ENCODE measurements at regions not wholly inside any gene's neighbourhood (a gene's known extent, or its start where the extent isn't known, plus 50 kb on each side); places are given as distances from the start of the nearest gene placed in this dataset.

- ATAC-seq (no peak), FAIRE-seq (no peak), DNase-seq (ENCODE audit: low read depth in 1 of 2, low spot score in 1 of 2) (no peak)
- POLR2A ChIA-PET = no interaction called here
- TF ChIP-seq HDAC2 (IDR thresholded peaks at IDR 0.05) (no peak), ZFP36 (IDR thresholded peaks at IDR 0.05; ENCODE audit: borderline replicate concordance, partially characterized antibody) (no peak), POLR2A (IDR thresholded peaks at IDR 0.05; ENCODE audit: low read length) (no peak), EP300 (IDR thresholded peaks at IDR 0.05) (no peak), SREBF2 (IDR thresholded peaks at IDR 0.05) (no peak), MAFK (IDR thresholded peaks at IDR 0.05; ENCODE audit: partially characterized antibody) (no peak), MAZ (IDR thresholded peaks at IDR 0.05; ENCODE audit: borderline replicate concordance, low read depth, low read length) (no peak), CHD4 (IDR thresholded peaks at IDR 0.05; ENCODE audit: borderline replicate concordance) (no peak), MYC (IDR thresholded peaks at IDR 0.05; ENCODE audit: borderline replicate concordance, low read length) (no peak), KDM1A (IDR thresholded peaks at IDR 0.05; ENCODE audit: low read depth) (no peak), NPAS2 (CRISPR knock-in tag; IDR thresholded peaks at IDR 0.05; ENCODE audit: borderline replicate concordance) (no peak), TFCP2L1 (CRISPR knock-in tag; IDR thresholded peaks at IDR 0.05) (no peak)
- Histone ChIP-seq H3K4me2 (no peak overlapping the region), H3K9me3 (no peaks in the 10 kb centered on the region; the same call in 2 of the 3 replicates), H3K27ac (no peak overlapping the region), H3K4me3 (no peak overlapping the region), H3K4me1 (no peaks in the 10 kb centered on the region)
- CTCF ChIA-PET = no interaction called here
- WGBS (ENCODE audit: missing lambda C conversion rate) = 32% methylated on average over 1 of the region's 1 CpG
These were observed 540.0 kb downstream of the RERGL start for GRCh38 chr12:17550011-17550410.

- no peak overlapping the region for H3K27ac ChIP-seq
- H3K4me1 ChIP-seq = no peaks in the 10 kb centered on the region
- H3K4me3 ChIP-seq = no peak overlapping the region
- FAIRE-seq (no peak), DNase-seq (ENCODE audit: low read depth in 1 of 2, low spot score in 1 of 2) (no peak), ATAC-seq (no peak)
- 0 out of 3 replicates have a peak, but pooled peaks cover 6% of the 10 kb centered on the region for H3K9me3 ChIP-seq
- H3K4me2 ChIP-seq = no peak overlapping the region
- TF ChIP-seq MAFK (IDR thresholded peaks at IDR 0.05; ENCODE audit: partially characterized antibody) (no peak), ZSCAN20 (CRISPR knock-in tag; IDR thresholded peaks at IDR 0.05) (no peak), ELK1 (IDR thresholded peaks at IDR 0.05; ENCODE audit: low read depth, low read length) (no peak), FOXS1 (CRISPR knock-in tag; IDR thresholded peaks at IDR 0.05) (no peak), EHMT2 (IDR thresholded peaks at IDR 0.05; ENCODE audit: low read depth) (no peak), CHD4 (IDR thresholded peaks at IDR 0.05; ENCODE audit: borderline replicate concordance) (no peak), HES2 (IDR thresholded peaks at IDR 0.05) (no peak), CEBPB (IDR thresholded peaks at IDR 0.05) (no peak), SREBF2 (IDR thresholded peaks at IDR 0.05) (no peak), CHD2 (IDR thresholded peaks at IDR 0.05; ENCODE audit: low read length, partially characterized antibody) (no peak), CTCF (IDR thresholded peaks at IDR 0.05) (no peak), MYC (IDR thresholded peaks at IDR 0.05; ENCODE audit: borderline replicate concordance, low read length) (no peak), HDAC2 (IDR thresholded peaks at IDR 0.05) (no peak), HEYL (CRISPR knock-in tag; IDR thresholded peaks at IDR 0.05) (no peak), RFX5 (IDR thresholded peaks at IDR 0.05) (no peak), SMC3 (IDR thresholded peaks at IDR 0.05) (no peak)
- WGBS (ENCODE audit: missing lambda C conversion rate) = 34% methylated on average over 2 of the region's 2 CpGs
- POLR2A ChIA-PET = no interaction called here
- CTCF ChIA-PET = no interaction called here
These were observed 549.1 kb downstream of the RERGL start for GRCh38 chr12:17540921-17541320.

GRCh38 chr12:17528394-17528793, 561.6 kb downstream of the RERGL start:
- H3K4me2 ChIP-seq = no peak overlapping the region
- ChIA-PET CTCF (interaction anchor here (0.7 to 1.7 kb wide), 3 partner anchors 9 to 588 kb away, joined by 3 read pairs; no protein-coding TSS in a partner anchor), POLR2A (no interaction called here)
- ATAC-seq (peak in 1 of 2 experiments; percentile 44; a peak in 1 of 6 replicates), DNase-seq (ENCODE audit: low read depth in 1 of 2, low spot score in 1 of 2) (peak in 1 of 2 experiments; percentile 11), FAIRE-seq (no peak)
- H3K4me3 ChIP-seq = no peak overlapping the region
- no peaks in the 10 kb centered on the region for H3K9me3 ChIP-seq
- H3K27ac ChIP-seq = no peak overlapping the region
- 17% methylated on average over 2 of the region's 2 CpGs for WGBS (ENCODE audit: missing lambda C conversion rate)
- TF ChIP-seq CTCF (IDR thresholded peaks at IDR 0.05) (peak; percentile 28; the same call in 2 of the 3 replicates), FOXS1 (CRISPR knock-in tag; IDR thresholded peaks at IDR 0.05) (no peak), CHD4 (IDR thresholded peaks at IDR 0.05; ENCODE audit: borderline replicate concordance) (no peak), SMC3 (IDR thresholded peaks at IDR 0.05) (0 out of 3 replicates have a peak, but pooled peaks have one; percentile 22), FOSB (CRISPR knock-in tag; IDR thresholded peaks at IDR 0.05) (no peak), RAD21 (conservative IDR thresholded peaks at IDR 0.05 in 1 of 2, IDR thresholded peaks at IDR 0.05 in 1 of 2) (peak; percentile 41 to 56; a peak in 4 of 5 replicates), HOXB13 (CRISPR knock-in tag; IDR thresholded peaks at IDR 0.05; ENCODE audit: low read depth) (no peak), CEBPB (IDR thresholded peaks at IDR 0.05) (no peak), JUNB (IDR thresholded peaks at IDR 0.05) (no peak), NFE2L2 (conservative IDR thresholded peaks at IDR 0.05; ENCODE audit: low read length) (no peak), EHF (CRISPR knock-in tag; IDR thresholded peaks at IDR 0.05) (no peak), HOXB5 (CRISPR knock-in tag; IDR thresholded peaks at IDR 0.05) (no peak), BHLHE40 (IDR thresholded peaks at IDR 0.05; ENCODE audit: low read depth, low read length) (no peak)
- H3K4me1 ChIP-seq = no peaks in the 10 kb centered on the region
